ENCODE measurements at regions not wholly inside any gene's neighbourhood (a gene's known extent, or its start where the extent isn't known, plus 50 kb on each side); places are given as distances from the start of the nearest gene placed in this dataset.

- TF ChIP-seq ZFX (IDR thresholded peaks at IDR 0.05) (no peak), CTCF (conservative IDR thresholded peaks at IDR 0.05) (peak; percentile 74)
- no peak overlapping the region for H3K27ac ChIP-seq
Measured at GRCh38 chr9:24832307-24832706, 286.6 kb upstream of the IZUMO3 start.

GRCh38 chr9:24828687-24829086 is 283.0 kb upstream of the IZUMO3 start:
- H3K27ac ChIP-seq = no peak overlapping the region
- TF ChIP-seq CTCF (conservative IDR thresholded peaks at IDR 0.05) (no peak), ZFX (IDR thresholded peaks at IDR 0.05) (no peak)

GRCh38 chr9:24824607-24825006 is 278.9 kb upstream of the IZUMO3 start:
- TF ChIP-seq ZFX (IDR thresholded peaks at IDR 0.05) (no peak), CTCF (conservative IDR thresholded peaks at IDR 0.05) (no peak)
- H3K27ac ChIP-seq = no peak overlapping the region

GRCh38 chr9:24820196-24820595 is 274.5 kb upstream of the IZUMO3 start:
- no peak overlapping the region for H3K27ac ChIP-seq
- no peak for TF ChIP-seq CTCF (conservative IDR thresholded peaks at IDR 0.05)
- no peak for TF ChIP-seq ZFX (IDR thresholded peaks at IDR 0.05)

- TF ChIP-seq CTCF (conservative IDR thresholded peaks at IDR 0.05) (no peak), ZFX (IDR thresholded peaks at IDR 0.05) (no peak)
- no peak overlapping the region for H3K27ac ChIP-seq
Measured at GRCh38 chr9:24817756-24818155, 272.1 kb upstream of the IZUMO3 start.

- H3K27ac ChIP-seq = no peak overlapping the region
- no peak for TF ChIP-seq CTCF (conservative IDR thresholded peaks at IDR 0.05)
- TF ChIP-seq ZFX (IDR thresholded peaks at IDR 0.05) = no peak
Measured at GRCh38 chr9:24816006-24816405, 270.3 kb upstream of the IZUMO3 start.

- no peak overlapping the region for H3K27ac ChIP-seq
- TF ChIP-seq CTCF (conservative IDR thresholded peaks at IDR 0.05) (no peak), ZFX (IDR thresholded peaks at IDR 0.05) (no peak)
Measured at GRCh38 chr9:24801344-24801743, 255.6 kb upstream of the IZUMO3 start.

All from C4-2B (cell line).